ENCODE measurements at regions not wholly inside any gene's neighbourhood (a gene's known extent, or its start where the extent isn't known, plus 50 kb on each side); places are given as distances from the start of the nearest gene placed in this dataset.
A peak's percentile ranks its signal among the peaks of the same experiment; 100 is the strongest.

DNA sequence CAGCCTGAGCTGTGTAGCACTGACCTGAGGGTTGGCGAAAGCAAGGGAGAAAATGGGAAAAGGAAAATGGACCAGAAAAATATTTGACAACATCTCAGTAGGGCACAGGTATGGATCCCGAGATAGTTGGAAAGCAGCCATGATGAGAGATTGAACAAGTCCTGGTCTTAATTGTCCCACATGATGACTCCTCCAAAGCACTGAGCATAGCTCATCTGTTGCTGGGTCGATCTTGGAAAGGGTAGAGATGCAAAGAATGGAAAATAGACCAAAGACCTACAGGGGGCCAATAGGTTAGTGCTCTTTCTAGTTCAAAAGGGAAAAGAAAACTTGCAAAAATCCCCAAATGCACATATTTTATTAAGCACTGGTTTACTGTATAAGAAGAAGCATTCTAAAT, 251.9 kb downstream of the SEC23A start:
- H3K27me3 ChIP-seq (ENCODE audit: control insufficient read depth, insufficient read depth, low read length) = no peaks in the 10 kb centered on the region
- ChIA-PET POLR2A (no interaction called here), CTCF (interaction anchor here (1.2 kb wide), 1 partner anchor 18 kb away, joined by 4 read pairs; no protein-coding TSS in a partner anchor)
- H3K36me3 ChIP-seq (ENCODE audit: control insufficient read depth, insufficient read depth, low read length) = no peaks in the 10 kb centered on the region
- TF ChIP-seq CTCF (IDR thresholded peaks at IDR 0.05; ENCODE audit: insufficient read depth, low read depth, low read length) = no peak
- H3K4me3 ChIP-seq (ENCODE audit: low read depth, low read length) = no peak overlapping the region
- no peak for DNase-seq (ENCODE audit: low read depth)

- DNase-seq (ENCODE audit: low read depth) = no peak
- ChIA-PET CTCF (interaction anchor here (1.2 kb wide), 1 partner anchor 18 kb away, joined by 4 read pairs; no protein-coding TSS in a partner anchor), POLR2A (no interaction called here)
- no peak for TF ChIP-seq CTCF (IDR thresholded peaks at IDR 0.05; ENCODE audit: insufficient read depth, low read depth, low read length)
- H3K4me3 ChIP-seq (ENCODE audit: low read depth, low read length) = no peak overlapping the region
- no peaks in the 10 kb centered on the region for H3K36me3 ChIP-seq (ENCODE audit: control insufficient read depth, insufficient read depth, low read length)
- H3K27me3 ChIP-seq (ENCODE audit: control insufficient read depth, insufficient read depth, low read length) = no peaks in the 10 kb centered on the region
Measured at GRCh38 chr14:38850664-38851063, 252.4 kb downstream of the SEC23A start.

GRCh38 chr14:38848243-38848935, 254.6 kb downstream of the SEC23A start:
- H3K27me3 ChIP-seq (ENCODE audit: control insufficient read depth, insufficient read depth, low read length) = no peaks in the 10 kb centered on the region
- no peaks in the 10 kb centered on the region for H3K36me3 ChIP-seq (ENCODE audit: control insufficient read depth, insufficient read depth, low read length)
- no peak for TF ChIP-seq CTCF (IDR thresholded peaks at IDR 0.05; ENCODE audit: insufficient read depth, low read depth, low read length)
- H3K4me3 ChIP-seq (ENCODE audit: low read depth, low read length) = no peak overlapping the region
- ChIA-PET CTCF (no interaction called here), POLR2A (no interaction called here)
- no peak for DNase-seq (ENCODE audit: low read depth)

GRCh38 chr14:38847161-38847560, 255.9 kb downstream of the SEC23A start:
- no peak for DNase-seq (ENCODE audit: low read depth)
- Histone ChIP-seq H3K27me3 (ENCODE audit: control insufficient read depth, insufficient read depth, low read length) (no peaks in the 10 kb centered on the region), H3K36me3 (ENCODE audit: control insufficient read depth, insufficient read depth, low read length) (no peaks in the 10 kb centered on the region), H3K4me3 (ENCODE audit: low read depth, low read length) (no peak overlapping the region)
- CTCF ChIA-PET = interaction anchor here (1.3 kb wide), 1 partner anchor 20 kb away, joined by 3 read pairs; no protein-coding TSS in a partner anchor
- POLR2A ChIA-PET = no interaction called here
- no peak for TF ChIP-seq CTCF (IDR thresholded peaks at IDR 0.05; ENCODE audit: insufficient read depth, low read depth, low read length)

DNA sequence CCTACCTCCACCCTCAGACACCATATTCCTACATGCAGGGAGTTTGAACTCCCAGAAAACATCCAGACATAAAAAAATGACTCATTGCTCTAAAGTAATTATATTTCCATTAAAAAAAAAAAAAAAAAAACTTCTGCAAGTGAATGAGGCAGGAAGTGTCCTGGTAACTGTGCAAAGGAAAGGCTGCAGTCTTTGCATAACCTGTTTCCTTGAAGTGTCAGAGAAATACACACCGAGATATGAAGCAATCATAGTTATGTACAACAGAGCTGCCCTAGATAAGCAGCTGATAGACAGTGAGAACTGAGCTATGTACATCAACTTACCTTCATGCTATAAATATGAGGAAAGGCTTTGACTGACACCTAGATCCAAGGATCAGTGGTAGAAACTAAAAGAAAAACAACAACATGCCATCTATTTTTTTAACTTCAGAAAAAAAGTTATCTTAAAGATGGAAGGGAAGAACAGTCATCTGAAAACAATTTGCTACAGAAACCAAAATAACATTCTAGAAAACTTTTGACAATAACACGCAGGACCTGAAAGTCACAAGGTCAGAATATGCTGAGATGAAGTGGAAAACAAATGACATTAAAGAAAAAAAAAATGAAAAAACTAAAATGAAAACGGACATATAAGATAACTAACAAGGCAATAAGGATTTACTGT, 263.2 kb downstream of the SEC23A start:
- H3K36me3 ChIP-seq (ENCODE audit: control insufficient read depth, insufficient read depth, low read length) = no peaks in the 10 kb centered on the region
- CTCF ChIA-PET = no interaction called here
- H3K4me3 ChIP-seq (ENCODE audit: low read depth, low read length) = no peak overlapping the region
- no peaks in the 10 kb centered on the region for H3K27me3 ChIP-seq (ENCODE audit: control insufficient read depth, insufficient read depth, low read length)
- TF ChIP-seq CTCF (IDR thresholded peaks at IDR 0.05; ENCODE audit: insufficient read depth, low read depth, low read length) = no peak
- POLR2A ChIA-PET = no interaction called here
- peak; percentile 1 for DNase-seq (ENCODE audit: low read depth)
